GM12891 (cell line): ENCODE measurements at regions not wholly inside any gene's neighbourhood (a gene's known extent, or its start where the extent isn't known, plus 50 kb on each side); places are given as distances from the start of the nearest gene placed in this dataset.

Experiments used
- POLR2A ChIP-seq: IDR thresholded peaks from 2 replicates; pipeline ENCODE4 v1.6.1; 2011; ENCODE audit warnings: low read depth, low read length, control low read depth
- POLR2AphosphoS5 ChIP-seq: IDR thresholded peaks from 2 replicates; pipeline ENCODE4 v1.6.1; 2011; ENCODE audit warnings: low read depth, low read length, control low read depth
- POU2F2 ChIP-seq: IDR thresholded peaks from 2 replicates; pipeline ENCODE4 v1.6.1; 2011; ENCODE audit warnings: low read depth, mild to moderate bottlenecking, control low read depth, low read length, moderate library complexity
- SPI1 ChIP-seq: IDR thresholded peaks from 2 replicates; pipeline ENCODE4 v1.6.1; 2011; ENCODE audit warnings: low read depth, low read length, control low read depth
- TAF1 ChIP-seq: IDR thresholded peaks from 2 replicates; pipeline ENCODE4 v1.6.1; 2011; ENCODE audit warnings: low read depth, low read length, control low read depth

GRCh38 chr2:48116497-48116896, 198.0 kb upstream of the FOXN2 start:
- TF ChIP-seq POLR2AphosphoS5 (no peak), POLR2A (no peak), SPI1 (peak; percentile 78), POU2F2 (no peak), TAF1 (no peak)
